HG03097 (cell line): ENCODE measurements at regions not wholly inside any gene's neighbourhood (a gene's known extent, or its start where the extent isn't known, plus 50 kb on each side); places are given as distances from the start of the nearest gene placed in this dataset.

ENCODE experiments used
- ATAC-seq: cut with Tn5 transposase; IDR thresholded peaks from one replicate; pipeline ENCODE4 v1.9.1; 2021; ENCODE audit not compliant: unreplicated experiment, low FRiP score

DNA sequence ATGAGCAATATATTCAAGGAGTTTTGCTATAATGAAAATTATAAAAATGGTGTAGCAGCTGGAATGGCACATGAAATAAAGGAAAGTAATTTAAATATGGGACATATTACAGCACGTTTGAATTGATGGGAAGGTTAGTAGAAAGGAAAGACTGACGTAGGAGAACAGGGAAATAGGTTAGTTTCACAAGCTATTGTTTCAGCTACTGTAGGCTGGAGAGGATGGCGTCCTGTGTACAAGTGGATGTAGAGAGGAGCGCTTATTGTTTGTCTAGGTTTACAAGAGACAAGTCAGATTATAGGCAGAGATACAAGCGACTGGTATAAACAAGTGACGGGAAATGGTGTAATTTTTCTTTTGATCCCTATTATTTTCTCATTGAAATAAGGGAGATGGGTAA lies 431.2 kb upstream of the PDE3A start:
- ATAC-seq = no peak

DNA sequence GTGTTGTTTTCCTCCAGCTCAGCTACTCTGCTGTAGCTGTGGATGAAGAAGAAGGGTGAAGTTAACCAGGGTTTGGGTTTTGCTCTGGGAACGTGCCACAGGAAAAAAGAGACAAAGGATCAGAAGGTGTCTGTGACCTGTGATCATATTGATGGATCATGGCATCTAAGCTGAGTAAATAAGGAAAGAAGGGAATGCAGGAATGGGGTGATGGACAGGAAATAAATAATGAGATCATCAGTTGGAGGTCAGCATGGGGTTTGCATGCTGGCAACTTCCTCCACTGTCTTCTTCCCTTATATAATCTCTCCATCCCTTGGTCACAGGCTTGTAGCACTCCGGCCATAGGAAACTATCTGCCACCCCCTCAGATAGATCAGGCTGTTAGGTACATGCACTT lies 430.3 kb upstream of the PDE3A start:
- ATAC-seq = no peak

DNA sequence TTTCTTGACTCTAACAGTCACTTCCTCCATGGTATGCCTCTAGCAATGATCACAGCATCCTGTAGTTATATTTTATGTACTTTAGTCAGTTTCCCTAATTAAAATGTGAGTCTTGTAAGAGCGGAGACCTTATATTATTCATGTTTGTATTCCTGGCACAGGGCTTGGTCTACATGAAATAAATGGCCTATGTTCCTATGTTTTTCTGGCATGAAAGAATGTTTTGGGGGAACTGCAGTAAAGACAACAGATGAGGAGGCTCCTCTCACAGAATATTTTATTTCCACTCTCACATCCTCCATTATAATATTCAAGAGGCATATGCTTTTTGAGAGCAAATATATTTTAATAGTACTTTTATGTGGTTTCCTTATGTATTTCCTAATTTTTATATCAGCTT lies 429.8 kb upstream of the PDE3A start:
- no peak for ATAC-seq

DNA sequence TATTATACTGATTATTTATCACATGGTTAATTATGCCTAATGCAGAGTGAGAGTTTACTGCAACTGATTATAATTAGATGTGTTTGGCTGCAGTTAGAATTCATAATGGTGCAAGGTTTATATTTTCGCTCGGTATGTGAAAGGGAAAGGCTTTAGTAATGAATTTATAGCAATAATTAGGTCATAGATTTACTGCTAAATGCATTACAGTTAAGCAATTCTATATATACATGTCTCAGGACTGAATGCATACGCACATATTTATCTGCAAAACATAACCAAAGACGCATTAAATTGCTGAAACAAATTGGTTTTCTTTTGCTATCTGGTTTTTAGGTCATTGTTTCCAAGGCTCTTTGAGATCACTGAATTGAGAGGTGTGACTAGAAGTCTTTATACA lies 428.1 kb upstream of the PDE3A start:
- no peak for ATAC-seq

DNA sequence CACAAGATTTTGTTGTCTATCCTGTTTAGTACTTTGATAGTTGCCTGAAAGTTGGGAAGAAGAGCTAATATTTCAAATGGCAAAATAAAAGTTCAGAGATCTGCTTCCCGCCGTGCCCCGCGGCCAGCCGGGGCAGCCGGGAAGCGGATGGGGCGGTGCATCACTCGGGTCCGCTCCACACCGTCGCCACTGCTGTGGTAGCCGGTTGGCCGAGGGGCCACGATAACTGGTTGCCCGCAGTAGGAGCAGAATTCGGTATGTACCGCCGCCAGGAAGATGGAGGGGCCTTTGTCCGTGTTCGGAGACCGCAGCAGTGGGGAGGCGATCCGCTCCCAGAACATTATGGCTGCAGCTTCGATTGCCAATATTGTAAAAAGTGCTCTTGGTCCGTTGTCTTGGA lies 427.2 kb upstream of the PDE3A start:
- no peak for ATAC-seq

DNA sequence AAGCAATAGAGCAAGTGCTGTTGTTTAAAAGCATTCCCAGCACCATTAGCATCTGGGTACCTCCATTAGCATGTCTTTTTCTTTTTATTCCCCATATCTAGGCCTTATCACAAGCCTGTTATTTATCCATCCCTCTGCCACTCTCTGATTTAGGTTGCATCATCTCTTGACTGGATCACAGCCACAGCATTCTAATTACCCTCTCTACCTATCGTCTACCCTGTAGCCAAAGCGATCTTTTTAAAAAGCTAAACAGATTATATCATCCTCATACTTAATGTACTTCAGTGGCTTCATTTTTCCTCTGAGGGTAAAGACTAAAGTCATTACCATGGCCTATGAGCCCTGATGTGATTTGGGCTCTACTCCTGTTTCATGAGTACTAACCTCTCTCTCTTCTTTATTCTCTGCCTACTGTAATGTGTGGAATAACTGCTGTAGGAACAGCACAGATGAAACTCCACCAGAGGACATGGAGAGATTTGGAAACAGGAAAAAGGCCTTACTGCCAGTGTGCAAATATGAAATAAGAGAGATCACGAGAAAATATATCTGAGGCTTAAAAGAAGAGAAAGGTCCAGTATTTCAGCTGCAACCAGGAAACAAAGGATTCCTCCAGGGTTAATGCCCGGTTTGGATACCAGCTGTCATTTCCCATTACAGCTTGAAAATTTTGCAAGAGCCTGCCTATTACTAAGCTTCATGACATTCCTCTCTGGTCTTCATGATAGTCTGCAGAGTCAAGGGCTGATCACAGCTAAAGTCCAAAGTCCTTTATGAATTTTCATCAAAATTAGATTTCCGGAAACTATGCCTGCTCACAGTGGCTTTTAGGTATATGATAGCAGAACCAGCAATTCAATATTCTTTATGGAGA lies 422.5 kb upstream of the PDE3A start:
- no peak for ATAC-seq

DNA sequence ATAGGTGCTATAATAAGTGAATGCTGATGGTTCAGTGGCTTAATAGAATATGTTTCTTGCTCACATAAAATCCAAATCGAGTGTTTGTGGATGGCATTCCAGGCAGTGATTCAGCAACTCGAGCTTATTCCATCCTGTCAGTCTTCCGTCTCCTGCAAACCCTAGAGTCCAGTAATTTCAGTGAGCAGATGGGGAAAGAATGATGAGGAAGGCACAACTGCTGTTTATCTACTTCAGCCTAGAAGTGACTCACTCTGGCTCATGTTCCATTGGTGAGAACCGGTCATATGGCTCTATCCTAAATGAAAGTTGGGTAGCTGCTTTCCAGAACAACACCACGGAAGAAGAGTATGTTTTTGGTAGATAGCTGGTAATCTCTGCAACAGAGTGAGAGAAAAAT lies 421.8 kb upstream of the PDE3A start:
- no peak for ATAC-seq

DNA sequence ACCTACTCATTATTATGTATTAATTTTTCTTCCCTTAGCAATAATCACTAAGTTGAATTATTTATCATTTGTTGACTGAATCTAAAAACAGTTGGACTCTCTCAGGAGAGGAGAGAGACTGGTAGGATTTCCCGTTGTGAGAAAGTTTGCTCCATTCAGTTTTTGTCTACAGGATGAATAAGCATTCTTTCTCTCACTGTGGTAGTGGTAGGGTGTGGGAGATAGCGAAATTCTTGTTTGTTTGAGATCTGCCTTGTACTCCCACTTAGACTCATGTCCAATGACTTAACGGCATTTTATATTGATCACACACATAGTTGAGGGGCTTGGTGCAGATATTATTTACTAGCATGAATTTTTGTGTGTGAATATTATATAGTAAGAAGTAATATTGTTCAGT lies 421.0 kb upstream of the PDE3A start:
- no peak for ATAC-seq

DNA sequence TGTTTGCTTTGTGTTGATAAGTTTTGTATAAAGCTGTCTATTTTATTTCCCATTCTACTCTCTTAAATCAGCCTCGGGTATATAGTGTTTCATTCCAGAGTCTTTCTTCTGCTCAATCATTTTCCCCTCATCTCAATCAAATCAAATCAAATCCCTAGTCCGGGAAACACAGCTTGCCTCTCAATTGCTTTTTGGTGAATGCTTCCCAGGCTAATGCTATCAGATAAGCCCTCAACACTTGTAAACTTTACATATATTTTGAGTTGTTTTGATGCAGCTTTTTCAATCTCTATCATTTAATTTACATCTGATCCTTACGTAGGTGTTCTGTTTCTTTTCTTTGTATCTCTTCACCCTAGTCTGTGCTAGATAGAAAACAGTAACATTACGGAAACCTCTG lies 416.7 kb upstream of the PDE3A start:
- no peak for ATAC-seq

DNA sequence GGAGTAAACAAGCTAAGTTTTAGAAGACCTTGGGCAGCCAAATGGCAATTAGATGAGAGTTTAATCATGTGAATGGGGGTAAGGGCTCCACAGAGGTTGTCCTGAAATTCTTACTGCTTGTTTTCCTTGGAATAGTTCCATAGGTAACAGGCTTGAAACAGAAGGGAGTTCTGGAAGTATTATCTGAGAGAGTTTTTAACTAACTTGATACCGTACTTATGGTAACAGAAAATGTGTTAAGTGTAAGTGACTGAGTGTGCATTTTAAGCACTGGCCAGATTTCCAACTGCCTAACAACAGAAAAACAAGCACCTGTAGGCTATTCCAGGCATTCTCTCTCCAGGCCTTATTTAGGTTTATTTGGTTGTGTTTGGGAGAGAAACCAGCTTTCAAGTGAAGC lies 414.6 kb upstream of the PDE3A start:
- no peak for ATAC-seq

DNA sequence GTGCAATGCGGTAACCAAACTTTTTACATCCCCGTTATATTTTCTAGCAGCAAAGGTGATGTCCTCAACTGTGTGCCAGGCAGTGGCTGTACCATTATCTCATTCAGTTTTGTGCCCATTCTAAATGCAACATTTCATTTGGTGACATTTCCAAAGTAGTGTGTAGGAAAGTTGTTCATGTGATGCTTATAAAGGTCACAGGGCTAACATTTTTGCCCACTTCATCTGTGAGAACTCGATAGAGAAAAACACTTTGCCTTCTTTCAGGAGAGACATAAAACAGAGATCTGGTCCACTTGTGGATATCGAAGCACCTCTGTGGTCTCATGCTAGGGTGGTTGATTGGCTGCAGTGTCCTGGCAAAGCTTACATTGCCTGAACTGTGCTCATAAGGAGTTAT lies 414.2 kb upstream of the PDE3A start:
- no peak for ATAC-seq

DNA sequence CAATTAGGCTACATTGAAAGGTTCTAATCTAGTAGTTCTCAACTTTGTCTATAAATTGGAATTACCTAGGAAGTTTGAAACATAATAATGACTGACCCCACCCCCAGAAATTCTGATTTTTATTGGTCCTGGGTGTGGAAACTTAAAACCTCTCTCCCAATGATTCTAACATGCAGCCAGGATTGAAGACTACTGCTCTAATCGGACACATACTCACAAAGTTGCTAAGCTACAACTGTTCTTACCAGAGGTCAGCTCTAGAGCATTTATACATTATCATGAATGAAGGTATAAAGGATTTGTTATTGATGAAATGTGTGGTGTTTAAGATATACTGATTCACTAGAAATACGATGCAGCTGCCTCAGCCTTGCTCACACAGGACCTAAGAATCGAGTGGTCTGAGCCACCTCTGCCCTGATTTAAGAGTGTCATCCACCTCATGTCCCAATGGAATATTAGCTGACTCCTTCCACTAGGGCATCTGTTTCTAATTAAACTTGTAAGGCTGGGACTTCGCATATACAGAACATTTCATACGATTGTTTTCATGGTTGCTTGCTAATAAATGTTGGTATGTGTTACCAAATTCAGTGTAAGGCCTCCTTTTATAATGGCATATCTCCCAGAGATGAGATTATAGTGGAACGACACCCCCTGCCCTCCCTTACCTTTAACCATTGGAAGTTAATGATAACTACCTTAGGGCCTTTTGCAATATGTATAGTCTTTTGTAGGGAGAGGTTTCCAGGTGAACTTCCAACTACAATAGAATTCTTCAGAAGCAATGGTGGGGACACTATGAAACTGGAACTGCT lies 410.8 kb upstream of the PDE3A start:
- no peak for ATAC-seq

DNA sequence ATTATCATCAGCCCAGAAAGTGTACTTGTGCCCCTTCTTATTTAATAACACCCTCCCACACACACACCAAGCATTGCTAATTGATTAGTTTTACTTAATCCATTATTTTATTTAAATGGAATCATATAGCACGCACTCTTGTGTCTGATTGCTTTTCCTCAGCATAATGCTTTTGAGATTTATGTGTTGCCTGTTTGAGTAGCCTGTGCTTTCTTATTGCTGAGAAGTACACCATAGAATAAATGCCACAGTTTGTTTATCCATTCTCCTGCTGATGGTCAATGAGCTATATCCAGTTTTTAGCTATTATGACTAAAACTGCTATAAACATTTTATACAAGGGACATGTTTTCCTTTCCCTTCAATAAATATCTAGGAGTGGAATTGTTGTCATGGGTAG lies 409.9 kb upstream of the PDE3A start:
- no peak for ATAC-seq

DNA sequence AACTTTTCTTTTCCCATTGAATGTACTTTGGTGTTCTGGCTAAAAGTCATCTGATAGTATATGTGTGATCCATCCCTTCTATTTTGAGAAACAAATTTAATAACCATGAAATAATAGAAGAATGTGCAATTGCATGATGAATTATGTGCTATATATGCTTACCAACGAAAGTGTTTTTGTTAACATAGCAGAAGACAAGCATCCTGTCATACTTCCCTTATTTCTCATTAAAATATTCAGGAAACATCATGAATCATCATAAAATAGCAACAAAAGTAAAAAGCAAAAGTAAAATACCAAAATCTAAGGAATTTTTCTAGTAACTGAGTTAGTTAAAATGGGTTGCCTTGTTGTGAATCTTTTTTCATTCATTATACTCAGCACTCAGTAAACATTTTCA lies 409.0 kb upstream of the PDE3A start:
- ATAC-seq = no peak

DNA sequence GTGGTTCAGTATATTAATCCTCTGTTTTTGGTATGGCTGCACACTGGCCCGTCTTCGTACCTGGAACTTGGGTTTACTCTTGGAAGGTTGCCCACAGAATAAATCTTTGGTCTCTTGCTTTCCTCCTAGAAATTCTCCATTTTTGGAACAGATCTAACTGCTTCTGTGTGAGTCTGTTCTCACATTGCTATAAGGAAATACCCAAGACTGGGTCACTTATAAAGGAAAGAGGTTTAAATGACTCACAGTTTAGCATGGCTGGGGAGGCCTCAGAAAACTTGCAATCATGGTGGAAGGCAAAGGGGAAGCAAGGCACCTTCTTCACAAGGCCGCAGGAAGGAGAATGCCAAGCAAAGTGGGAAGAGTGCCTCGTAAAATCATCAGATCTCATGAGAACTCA lies 407.8 kb upstream of the PDE3A start:
- ATAC-seq = no peak

DNA sequence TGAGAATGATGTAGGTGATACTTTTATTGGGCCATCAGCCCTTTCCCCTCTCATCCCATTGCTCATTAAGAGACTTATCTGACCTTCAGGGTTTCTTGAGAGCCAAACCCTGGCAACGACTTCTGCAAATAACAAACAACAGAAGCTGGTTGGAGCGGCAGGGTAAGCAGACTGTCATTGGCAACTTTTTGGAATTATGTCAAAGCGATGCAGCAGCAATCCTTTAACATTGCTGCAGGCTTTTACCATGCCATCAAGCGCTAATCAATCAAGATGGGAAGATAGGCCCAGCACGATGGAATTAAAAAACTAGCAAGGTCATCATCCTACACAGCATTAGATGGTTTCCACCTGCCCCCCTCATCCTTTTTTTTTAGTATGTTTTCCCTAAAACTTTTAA lies 406.1 kb upstream of the PDE3A start:
- no peak for ATAC-seq

DNA sequence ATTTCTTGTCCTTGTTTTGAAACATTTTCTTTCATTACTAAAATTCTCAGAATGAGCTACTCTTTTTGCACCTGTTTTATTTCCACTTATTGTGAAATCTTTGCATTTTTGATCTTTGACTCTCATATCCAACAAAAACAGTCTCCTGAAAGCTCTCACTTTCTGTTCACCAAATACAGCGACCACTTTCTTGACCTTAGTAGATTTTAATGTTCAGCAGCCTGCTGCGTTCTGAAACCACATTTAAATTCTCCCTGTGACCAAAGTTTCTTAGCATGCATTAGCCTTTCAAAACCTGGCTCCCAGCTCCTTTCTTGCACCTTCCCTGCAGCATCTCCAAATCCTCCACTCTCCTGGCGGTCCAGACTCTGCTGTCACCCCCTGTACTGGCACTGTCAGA lies 404.4 kb upstream of the PDE3A start:
- ATAC-seq = no peak

DNA sequence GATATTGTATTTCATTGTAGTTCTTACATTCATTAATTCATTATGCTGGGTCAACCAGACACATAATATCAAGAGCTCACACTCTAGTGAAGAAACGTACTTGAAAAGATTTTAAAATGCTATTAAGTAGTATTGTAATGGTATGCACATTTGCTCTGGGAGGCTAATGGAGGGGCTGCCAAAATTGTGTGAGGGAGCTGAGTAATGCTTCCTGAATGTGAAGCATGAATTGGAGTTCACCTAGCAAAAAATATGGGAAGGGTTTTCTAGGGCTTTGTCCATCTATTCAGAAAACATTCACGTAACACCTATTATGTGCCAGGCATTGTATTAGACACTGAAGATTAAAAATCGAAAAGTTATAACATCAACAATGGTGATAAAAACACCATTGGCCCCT lies 403.8 kb upstream of the PDE3A start:
- ATAC-seq = no peak

DNA sequence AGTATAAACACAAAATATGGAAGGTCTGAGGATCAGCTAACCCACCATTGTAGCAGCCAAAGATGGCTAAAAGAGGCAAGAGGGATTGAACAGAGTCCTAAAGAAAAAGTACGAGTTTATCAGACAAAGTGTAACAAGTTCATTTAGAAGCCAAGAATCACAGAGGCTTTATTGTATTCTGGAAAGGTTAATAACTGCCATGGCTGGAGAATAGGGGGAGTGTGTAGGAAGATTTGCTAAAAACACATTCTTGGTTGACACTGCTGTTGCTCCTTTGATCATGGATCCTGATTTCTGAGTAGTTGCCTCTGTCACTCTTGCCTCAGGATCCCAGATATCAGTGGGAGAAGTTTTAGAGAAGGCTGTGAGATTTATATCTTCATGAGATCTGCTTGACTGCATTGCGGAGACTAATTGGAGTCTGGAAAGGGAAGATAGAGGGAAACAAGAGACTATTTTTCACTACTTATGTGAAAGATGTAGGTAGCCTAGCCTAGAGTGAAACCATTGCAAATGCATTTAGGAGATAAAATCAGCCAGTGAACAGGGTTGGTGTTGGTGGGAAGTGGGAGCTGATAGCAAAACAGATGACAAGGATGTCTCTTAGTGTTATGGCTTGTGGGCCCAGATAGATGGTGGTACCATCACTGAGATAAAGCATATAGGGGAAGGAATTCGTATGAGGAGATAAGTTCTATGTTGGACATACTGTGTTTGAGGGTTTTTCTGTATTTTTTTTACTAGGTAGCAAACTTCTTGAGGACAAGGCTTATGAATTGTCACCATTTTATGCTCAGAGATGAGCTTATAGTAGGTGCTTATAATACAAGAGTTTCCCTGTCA lies 402.9 kb upstream of the PDE3A start:
- no peak for ATAC-seq

DNA sequence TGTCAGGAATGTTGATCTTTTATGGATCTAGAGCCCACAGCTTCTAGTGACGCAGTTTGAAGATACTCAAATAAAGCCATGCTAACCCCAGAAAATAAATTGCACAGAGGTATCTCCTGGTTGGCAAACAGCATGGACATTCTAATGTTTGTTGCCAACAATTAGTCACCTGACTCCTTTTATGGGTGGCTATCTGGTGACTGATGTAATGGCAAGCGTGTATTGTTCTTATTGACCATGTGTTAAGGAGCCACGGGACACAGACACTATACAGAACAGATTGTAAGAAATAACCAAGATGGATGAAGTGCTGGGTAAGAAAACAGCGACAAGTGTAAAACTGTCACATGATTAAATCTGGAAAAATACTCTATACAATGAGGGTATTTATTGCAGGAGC lies 401.3 kb upstream of the PDE3A start:
- ATAC-seq = no peak

DNA sequence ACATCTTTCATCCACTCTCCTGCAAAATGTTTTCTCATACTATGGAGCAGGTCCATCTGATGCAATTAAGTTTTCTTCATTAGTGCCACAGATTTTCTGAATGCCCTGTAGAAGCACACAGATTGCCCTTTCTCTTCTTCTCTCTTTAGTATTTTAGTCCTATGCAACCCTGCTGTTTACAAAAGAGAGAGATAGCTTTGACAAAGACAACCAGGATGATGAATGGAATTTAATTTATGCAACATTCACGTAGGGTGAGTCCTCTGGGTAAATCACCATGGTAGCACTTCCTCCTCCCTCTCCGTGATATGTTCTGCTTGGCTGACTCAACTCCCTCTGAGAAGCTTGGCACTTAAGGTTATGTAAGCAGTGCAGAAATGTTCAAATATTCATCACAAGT lies 400.9 kb upstream of the PDE3A start:
- no peak for ATAC-seq
